Loucy (cell line): ENCODE measurements at regions not wholly inside any gene's neighbourhood (a gene's known extent, or its start where the extent isn't known, plus 50 kb on each side); places are given as distances from the start of the nearest gene placed in this dataset.

Experiments
- H2AFZ ChIP-seq: fragments of 200-600 bp; sonication (generic); 2 replicates; pipeline ENCODE4 v1.6.0; 2016; ENCODE audit warnings: antibody characterized with exemption, mild to moderate bottlenecking, low read length, moderate library complexity
- H3F3A ChIP-seq: fragments of 200-600 bp; 2 replicates; pipeline ENCODE4 v1.6.0; 2016; ENCODE audit warnings: antibody characterized with exemption, low read depth, mild to moderate bottlenecking
- H3K27me3 ChIP-seq: fragments of 200-600 bp; sonication (generic); 2 replicates; pipeline ENCODE4 v1.6.1; 2014; ENCODE audit warnings: low read length, mild to moderate bottlenecking; ENCODE audit not compliant: insufficient read depth, poor library complexity, severe bottlenecking
- H3K36me3 ChIP-seq: fragments of 200-600 bp; sonication (generic); 2 replicates; pipeline ENCODE4 v1.6.1; 2016; ENCODE audit warnings: low read length; ENCODE audit not compliant: insufficient read depth
- H3K4me1 ChIP-seq: fragments of 200-600 bp; sonication (generic); 2 replicates; pipeline ENCODE4 v1.5.1; 2014; ENCODE audit warnings: low read length, mild to moderate bottlenecking; ENCODE audit not compliant: insufficient read depth, poor library complexity, severe bottlenecking
- H3K4me2 ChIP-seq: fragments of 200-600 bp; sonication (generic); 2 replicates; pipeline ENCODE4 v1.6.0; 2014; ENCODE audit warnings: antibody characterized with exemption, low read length, low read depth, mild to moderate bottlenecking; ENCODE audit not compliant: poor library complexity, severe bottlenecking
- H3K4me3 ChIP-seq: fragments of 200-600 bp; sonication (generic); 2 replicates; pipeline ENCODE4 v1.5.1; 2014; ENCODE audit warnings: low read length, mild to moderate bottlenecking, mixed read lengths; ENCODE audit not compliant: poor library complexity, severe bottlenecking
- H3K79me2 ChIP-seq: fragments of 200-600 bp; sonication (generic); 2 replicates; pipeline ENCODE4 v1.6.1; 2014; ENCODE audit warnings: low read length; ENCODE audit not compliant: insufficient read depth
- H3K9ac ChIP-seq: fragments of 200-600 bp; sonication (generic); 2 replicates; pipeline ENCODE4 v1.6.0; 2014; ENCODE audit warnings: mild to moderate bottlenecking, low read depth, low read length, moderate library complexity; ENCODE audit not compliant: poor library complexity, severe bottlenecking
- H3K9me2 ChIP-seq: fragments of 200-600 bp; sonication (generic); replicated peaks from 2 replicates; pipeline ENCODE4 v1.6.1; 2016; ENCODE audit warnings: low read depth, low read length, mixed read lengths
- H3K9me3 ChIP-seq: fragments of 200-600 bp; sonication (generic); 2 replicates; pipeline ENCODE4 v1.6.1; 2014; ENCODE audit warnings: mild to moderate bottlenecking, antibody characterized with exemption, low read length, low read depth; ENCODE audit not compliant: insufficient read depth
- H4K20me1 ChIP-seq: fragments of 200-600 bp; sonication (generic); 2 replicates; pipeline ENCODE4 v1.6.0; 2014; ENCODE audit warnings: antibody characterized with exemption, low read length, mild to moderate bottlenecking; ENCODE audit not compliant: insufficient read depth, poor library complexity, severe bottlenecking
- EZH2phosphoT487 ChIP-seq: fragments of 200-600 bp; IDR thresholded peaks from 2 replicates; pipeline ENCODE4 v1.6.1; 2018; ENCODE audit warnings: antibody characterized with exemption, mild to moderate bottlenecking, moderate library complexity, borderline replicate concordance
- TF ChIP-seq, protein P1 (sequence below): fragments of 200-600 bp; sonication (generic); conservative IDR thresholded peaks from 2 replicates; pipeline ENCODE4 v1.5.1; 2014; ENCODE audit warnings: mild to moderate bottlenecking, antibody characterized with exemption, low read length

GRCh38 chr6:14646371-14646770 lies 528.8 kb downstream of the CD83 start:
- Histone ChIP-seq H3K9me2 (no peaks in the 10 kb centered on the region), H3K27me3 (no peaks in the 10 kb centered on the region), H3K4me1 (peaks cover 25% of the 10 kb centered on the region), H3K79me2 (no peaks in the 10 kb centered on the region), H3K9me3 (no peaks in the 10 kb centered on the region), H3F3A (no peaks in the 10 kb centered on the region), H2AFZ (no peak overlapping the region), H4K20me1 (no peaks in the 10 kb centered on the region), H3K4me2 (no peak overlapping the region), H3K4me3 (no peak overlapping the region), H3K9ac (no peak overlapping the region), H3K36me3 (no peaks in the 10 kb centered on the region)
- TF ChIP-seq, protein P1, sequence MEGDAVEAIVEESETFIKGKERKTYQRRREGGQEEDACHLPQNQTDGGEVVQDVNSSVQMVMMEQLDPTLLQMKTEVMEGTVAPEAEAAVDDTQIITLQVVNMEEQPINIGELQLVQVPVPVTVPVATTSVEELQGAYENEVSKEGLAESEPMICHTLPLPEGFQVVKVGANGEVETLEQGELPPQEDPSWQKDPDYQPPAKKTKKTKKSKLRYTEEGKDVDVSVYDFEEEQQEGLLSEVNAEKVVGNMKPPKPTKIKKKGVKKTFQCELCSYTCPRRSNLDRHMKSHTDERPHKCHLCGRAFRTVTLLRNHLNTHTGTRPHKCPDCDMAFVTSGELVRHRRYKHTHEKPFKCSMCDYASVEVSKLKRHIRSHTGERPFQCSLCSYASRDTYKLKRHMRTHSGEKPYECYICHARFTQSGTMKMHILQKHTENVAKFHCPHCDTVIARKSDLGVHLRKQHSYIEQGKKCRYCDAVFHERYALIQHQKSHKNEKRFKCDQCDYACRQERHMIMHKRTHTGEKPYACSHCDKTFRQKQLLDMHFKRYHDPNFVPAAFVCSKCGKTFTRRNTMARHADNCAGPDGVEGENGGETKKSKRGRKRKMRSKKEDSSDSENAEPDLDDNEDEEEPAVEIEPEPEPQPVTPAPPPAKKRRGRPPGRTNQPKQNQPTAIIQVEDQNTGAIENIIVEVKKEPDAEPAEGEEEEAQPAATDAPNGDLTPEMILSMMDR: no peak

- no peaks in the 10 kb centered on the region for H3K36me3 ChIP-seq
- H3F3A ChIP-seq: no peaks in the 10 kb centered on the region
- H3K9me3 ChIP-seq: no peaks in the 10 kb centered on the region
- H3K4me2 ChIP-seq: no peak overlapping the region
- TF ChIP-seq EZH2phosphoT487: no peak
- TF ChIP-seq, protein P1: no peak
- peaks cover 25% of the 10 kb centered on the region for H3K4me1 ChIP-seq
- no peak overlapping the region for H3K9ac ChIP-seq
- H4K20me1 ChIP-seq: no peaks in the 10 kb centered on the region
- no peak overlapping the region for H3K4me3 ChIP-seq
- no peak overlapping the region for H2AFZ ChIP-seq
- H3K27me3 ChIP-seq: no peaks in the 10 kb centered on the region
- no peaks in the 10 kb centered on the region for H3K9me2 ChIP-seq
- no peaks in the 10 kb centered on the region for H3K79me2 ChIP-seq
These were observed 529.8 kb downstream of the CD83 start for GRCh38 chr6:14647357-14647756.

DNA sequence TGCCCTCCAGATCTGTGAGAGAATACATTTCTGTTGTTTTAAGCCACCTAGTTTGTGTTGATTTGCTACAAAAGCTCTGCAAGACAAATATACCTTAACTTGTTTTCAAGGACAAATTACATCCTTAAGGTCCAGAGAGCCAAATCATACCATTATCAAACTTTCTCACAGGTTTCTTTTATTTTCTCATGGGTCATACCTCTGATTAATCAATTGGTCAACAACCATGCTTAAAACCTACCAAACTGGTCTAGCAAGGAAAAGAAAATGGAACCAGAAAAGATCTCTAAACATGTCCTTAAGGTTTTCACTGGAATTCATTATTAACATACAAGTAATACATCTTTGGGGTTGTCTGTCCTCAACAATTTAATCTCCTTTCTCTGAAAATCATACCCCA lies 535.0 kb downstream of the CD83 start:
- TF ChIP-seq EZH2phosphoT487: no peak
- TF ChIP-seq, protein P1: no peak
- Histone ChIP-seq H2AFZ (no peak overlapping the region), H3K4me2 (no peak overlapping the region), H3K27me3 (no peaks in the 10 kb centered on the region), H3K4me1 (peaks cover 50% of the 10 kb centered on the region), H3K9me2 (no peaks in the 10 kb centered on the region), H3F3A (no peaks in the 10 kb centered on the region), H3K9ac (no peak overlapping the region), H3K79me2 (no peaks in the 10 kb centered on the region), H3K9me3 (no peaks in the 10 kb centered on the region), H3K36me3 (no peaks in the 10 kb centered on the region), H3K4me3 (no peak overlapping the region), H4K20me1 (no peaks in the 10 kb centered on the region)
